Body of pancreas (tissue), 4 donors: ENCODE measurements at regions not wholly inside any gene's neighbourhood (a gene's known extent, or its start where the extent isn't known, plus 50 kb on each side); places are given as distances from the start of the nearest gene placed in this dataset.

Experiments used
- POLR2A ChIP-seq, 3 donors: fragments of 450-650 bp; IDR thresholded peaks; one replicate each; pipeline ENCODE4 v1.6.1; 2016; ENCODE audit warnings: antibody characterized with exemption in 3 of 3, mild to moderate bottlenecking in 2 of 3
- TF ChIP-seq, protein P1 (sequence below), 7 experiments: fragments of 450-650 bp in 4 of 7; fragments of 200-600 bp in 3 of 7; sonication (generic) in 3 of 7; IDR thresholded peaks; one replicate each; pipeline ENCODE4 v1.5.1; 2016 to 2019; ENCODE audit warnings: antibody characterized with exemption in 7 of 7

GRCh38 chr3:71962561-71963240 is 177.8 kb upstream of the PROK2 start:
- TF ChIP-seq POLR2A (IDR thresholded peaks at IDR 0.05) = no peak
- TF ChIP-seq, protein P1, sequence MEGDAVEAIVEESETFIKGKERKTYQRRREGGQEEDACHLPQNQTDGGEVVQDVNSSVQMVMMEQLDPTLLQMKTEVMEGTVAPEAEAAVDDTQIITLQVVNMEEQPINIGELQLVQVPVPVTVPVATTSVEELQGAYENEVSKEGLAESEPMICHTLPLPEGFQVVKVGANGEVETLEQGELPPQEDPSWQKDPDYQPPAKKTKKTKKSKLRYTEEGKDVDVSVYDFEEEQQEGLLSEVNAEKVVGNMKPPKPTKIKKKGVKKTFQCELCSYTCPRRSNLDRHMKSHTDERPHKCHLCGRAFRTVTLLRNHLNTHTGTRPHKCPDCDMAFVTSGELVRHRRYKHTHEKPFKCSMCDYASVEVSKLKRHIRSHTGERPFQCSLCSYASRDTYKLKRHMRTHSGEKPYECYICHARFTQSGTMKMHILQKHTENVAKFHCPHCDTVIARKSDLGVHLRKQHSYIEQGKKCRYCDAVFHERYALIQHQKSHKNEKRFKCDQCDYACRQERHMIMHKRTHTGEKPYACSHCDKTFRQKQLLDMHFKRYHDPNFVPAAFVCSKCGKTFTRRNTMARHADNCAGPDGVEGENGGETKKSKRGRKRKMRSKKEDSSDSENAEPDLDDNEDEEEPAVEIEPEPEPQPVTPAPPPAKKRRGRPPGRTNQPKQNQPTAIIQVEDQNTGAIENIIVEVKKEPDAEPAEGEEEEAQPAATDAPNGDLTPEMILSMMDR (IDR thresholded peaks at IDR 0.05) = no peak
